GM12892 (cell line): ENCODE measurements at regions not wholly inside any gene's neighbourhood (a gene's known extent, or its start where the extent isn't known, plus 50 kb on each side); places are given as distances from the start of the nearest gene placed in this dataset.

Experiments
- POLR2A ChIP-seq: IDR thresholded peaks from 2 replicates; pipeline ENCODE4 v1.6.1; 2011; ENCODE audit warnings: low read depth, low read length, control low read depth
- POLR2AphosphoS5 ChIP-seq: IDR thresholded peaks from 2 replicates; pipeline ENCODE4 v1.6.1; 2011; ENCODE audit warnings: low read depth, low read length, control low read depth

GRCh38 chr7:46226860-46227259, 305.8 kb upstream of the IGFBP3 start:
- TF ChIP-seq POLR2AphosphoS5 (no peak), POLR2A (no peak)
